H7 (cell line): ENCODE measurements at regions not wholly inside any gene's neighbourhood (a gene's known extent, or its start where the extent isn't known, plus 50 kb on each side); places are given as distances from the start of the nearest gene placed in this dataset.
"Not testable (repeated sequence)": the region's sequence is repeated elsewhere in the genome, so short reads cannot be mapped to it uniquely, and the experiment has no call there.

Experiments used
- DNase-seq: peaks from one replicate; pipeline ENCODE4 v3.0.0; 2012
- H3K27me3 ChIP-seq: 2 replicates; pipeline ENCODE4 v1.6.0; 2011; ENCODE audit warnings: mild to moderate bottlenecking, low read length; ENCODE audit not compliant: control insufficient read depth, insufficient read depth
- H3K36me3 ChIP-seq: replicated peaks from 2 replicates; pipeline ENCODE4 v1.5.1; 2011; ENCODE audit warnings: low read length; ENCODE audit not compliant: control insufficient read depth, insufficient read depth
- H3K4me3 ChIP-seq: 2 replicates; pipeline ENCODE4 v1.5.1; 2011; ENCODE audit warnings: low read depth, mild to moderate bottlenecking, control low read depth, low read length, moderate library complexity; ENCODE audit not compliant: insufficient read depth

- not testable (repeated sequence) for H3K27me3 ChIP-seq, H3K36me3 ChIP-seq, H3K4me3 ChIP-seq, DNase-seq
These were observed 123.2 kb downstream of the SPATA31A6 start for GRCh38 chr9:42306625-42307024.

GRCh38 chr9:42307449-42307848 lies 124.0 kb downstream of the SPATA31A6 start:
- H3K36me3 ChIP-seq, H3K27me3 ChIP-seq, DNase-seq, H3K4me3 ChIP-seq: not testable (repeated sequence)

- not testable (repeated sequence) for H3K4me3 ChIP-seq, H3K27me3 ChIP-seq, H3K36me3 ChIP-seq, DNase-seq
These were observed 127.5 kb downstream of the SPATA31A6 start for GRCh38 chr9:42310972-42311371.

GRCh38 chr9:42316026-42316425 lies 132.6 kb downstream of the SPATA31A6 start:
- not testable (repeated sequence) for H3K36me3 ChIP-seq, H3K27me3 ChIP-seq, DNase-seq, H3K4me3 ChIP-seq

- H3K27me3 ChIP-seq, H3K36me3 ChIP-seq, H3K4me3 ChIP-seq: not testable (repeated sequence)
- peak; percentile 11 for DNase-seq
These were observed 134.2 kb downstream of the SPATA31A6 start for GRCh38 chr9:42317677-42318076.

- not testable (repeated sequence) for H3K36me3 ChIP-seq, H3K4me3 ChIP-seq, H3K27me3 ChIP-seq
- peak; percentile 69 for DNase-seq
These were observed 139.8 kb downstream of the SPATA31A6 start for GRCh38 chr9:42323084-42323809.

- not testable (repeated sequence) for DNase-seq, H3K4me3 ChIP-seq, H3K36me3 ChIP-seq, H3K27me3 ChIP-seq
These were observed 141.7 kb downstream of the SPATA31A6 start for GRCh38 chr9:42325142-42325541.

- DNase-seq, result not testable (repeated sequence)
These were observed 142.1 kb downstream of the SPATA31A6 start for GRCh38 chr9:42325561-42325960.

GRCh38 chr9:42326482-42326881 lies 143.0 kb downstream of the SPATA31A6 start:
- H3K36me3 ChIP-seq, DNase-seq, H3K27me3 ChIP-seq, H3K4me3 ChIP-seq: not testable (repeated sequence)

More at GRCh38 chr9:42325561-42325960, 142.1 kb downstream of the SPATA31A6 start:
- not testable (repeated sequence) for H3K27me3 ChIP-seq, H3K36me3 ChIP-seq, H3K4me3 ChIP-seq

GRCh38 chr9:42335342-42335741 lies 151.9 kb downstream of the SPATA31A6 start:
- not testable (repeated sequence) for H3K36me3 ChIP-seq, H3K27me3 ChIP-seq, DNase-seq, H3K4me3 ChIP-seq

- H3K36me3 ChIP-seq, H3K4me3 ChIP-seq, DNase-seq: not testable (repeated sequence)
These were observed 152.7 kb downstream of the SPATA31A6 start for GRCh38 chr9:42335984-42336657.

GRCh38 chr9:42338275-42338674 lies 154.8 kb downstream of the SPATA31A6 start:
- not testable (repeated sequence) for H3K4me3 ChIP-seq

More at GRCh38 chr9:42335984-42336657, 152.7 kb downstream of the SPATA31A6 start:
- not testable (repeated sequence) for H3K27me3 ChIP-seq

GRCh38 chr9:42339671-42340434 lies 156.4 kb downstream of the SPATA31A6 start:
- not testable (repeated sequence) for H3K36me3 ChIP-seq, H3K27me3 ChIP-seq, H3K4me3 ChIP-seq
- peak; percentile 2 for DNase-seq

More at GRCh38 chr9:42338275-42338674, 154.8 kb downstream of the SPATA31A6 start:
- not testable (repeated sequence) for H3K27me3 ChIP-seq, DNase-seq, H3K36me3 ChIP-seq

GRCh38 chr9:42340435-42340723 lies 156.9 kb downstream of the SPATA31A6 start:
- not testable (repeated sequence) for H3K4me3 ChIP-seq, DNase-seq, H3K36me3 ChIP-seq, H3K27me3 ChIP-seq

GRCh38 chr9:42341860-42342259 lies 158.4 kb downstream of the SPATA31A6 start:
- DNase-seq, H3K36me3 ChIP-seq, H3K27me3 ChIP-seq, H3K4me3 ChIP-seq: not testable (repeated sequence)
